ENCODE measurements at regions not wholly inside any gene's neighbourhood (a gene's known extent, or its start where the extent isn't known, plus 50 kb on each side); places are given as distances from the start of the nearest gene placed in this dataset.

GRCh38 chr3:76842216-76842615 lies 197.7 kb upstream of the ROBO2 start:
- TF ChIP-seq RCOR1 (IDR thresholded peaks at IDR 0.05; ENCODE audit: low read length) (no peak), NFIC (IDR thresholded peaks at IDR 0.05; ENCODE audit: borderline replicate concordance) (no peak), YY1 (IDR thresholded peaks at IDR 0.05; ENCODE audit: low read depth) (no peak), FOSL2 (IDR thresholded peaks at IDR 0.05; ENCODE audit: borderline replicate concordance, low read depth) (no peak), RAD21 (IDR thresholded peaks at IDR 0.05; ENCODE audit: low read length) (no peak), SMC3 (IDR thresholded peaks at IDR 0.05; ENCODE audit: low read depth, low read length) (no peak), RXRA (IDR thresholded peaks at IDR 0.05; ENCODE audit: borderline replicate concordance, low read depth) (no peak), PBX3 (IDR thresholded peaks at IDR 0.05) (no peak), CHD2 (IDR thresholded peaks at IDR 0.05; ENCODE audit: low read length, partially characterized antibody) (no peak), GABPA (IDR thresholded peaks at IDR 0.05; ENCODE audit: low read depth) (no peak), ZBTB33 (IDR thresholded peaks at IDR 0.05; ENCODE audit: borderline replicate concordance, low read depth) (no peak), ELF1 (IDR thresholded peaks at IDR 0.05) (no peak), JUND (IDR thresholded peaks at IDR 0.05) (no peak), FOXM1 (IDR thresholded peaks at IDR 0.05; ENCODE audit: low read depth) (no peak), USF2 (IDR thresholded peaks at IDR 0.05; ENCODE audit: borderline replicate concordance, low read depth, low read length) (no peak), EP300 (IDR thresholded peaks at IDR 0.05; ENCODE audit: borderline replicate concordance in 1 of 2, low read depth in 1 of 2, low read length in 1 of 2) (no peak), CTCF (IDR thresholded peaks at IDR 0.05) (no peak), IRF3 (IDR thresholded peaks at IDR 0.05; ENCODE audit: low read depth, low read length) (no peak), TAF1 (IDR thresholded peaks at IDR 0.05; ENCODE audit: borderline replicate concordance, low read depth, low read length) (no peak), FOXJ3 (CRISPR knock-in tag; IDR thresholded peaks at IDR 0.05) (no peak)
- ChIA-PET POLR2A (no interaction called here), CTCF (no interaction called here)
- peaks cover 0 to 7% of the 10 kb centered on the region in 2 experiments; a peak in 2 of 4 replicates for H3K4me1 ChIP-seq (ENCODE audit: control insufficient read depth in 1 of 2, insufficient read depth in 2 of 2, low read depth in 1 of 2, low read length in 1 of 2)
- no peaks in the 10 kb centered on the region for H3K79me2 ChIP-seq (ENCODE audit: insufficient read depth)
- no peak overlapping the region for H3K4me3 ChIP-seq (ENCODE audit: low read depth in 2 of 2, low read length in 1 of 2)
- H3F3A ChIP-seq (replicated peaks; ENCODE audit: insufficient read depth) = no peaks in the 10 kb centered on the region
- H3K4me2 ChIP-seq = no peak overlapping the region
- H3K36me3 ChIP-seq (replicated peaks in 1 of 2; ENCODE audit: control insufficient read depth in 1 of 2, insufficient read depth in 2 of 2, low read length in 1 of 2) = no peaks in the 10 kb centered on the region
- WGBS (ENCODE audit: low lambda C conversion rate) = 14% methylated on average over 1 of the region's 1 CpG
- no peak overlapping the region for H3K9ac ChIP-seq
- no peaks in the 10 kb centered on the region for H3K27me3 ChIP-seq (ENCODE audit: insufficient read depth)
- H3K9me3 ChIP-seq = no peaks in the 10 kb centered on the region
- H3K9me2 ChIP-seq = no peaks in the 10 kb centered on the region
- H3K27ac ChIP-seq (ENCODE audit: low read depth in 2 of 2, low read length in 1 of 2) = no peak overlapping the region
- no peak for DNase-seq
- no peaks in the 10 kb centered on the region for H4K20me1 ChIP-seq (ENCODE audit: insufficient read depth)
- no peak overlapping the region for H2AFZ ChIP-seq (ENCODE audit: low read depth)
